Esophagus muscularis mucosa (tissue), 4 donors: ENCODE measurements at regions not wholly inside any gene's neighbourhood (a gene's known extent, or its start where the extent isn't known, plus 50 kb on each side); places are given as distances from the start of the nearest gene placed in this dataset.
"Not testable (repeated sequence)": the region's sequence is repeated elsewhere in the genome, so short reads cannot be mapped to it uniquely, and the experiment has no call there.

Experiments used
- DNase-seq: peaks from one replicate; pipeline ENCODE4 v3.0.0-alpha.2; 2017; ENCODE audit errors: extremely low spot score
- H3K27ac ChIP-seq, 4 donors: fragments of 200-600 bp; sonication (generic); replicated peaks in 1 of 4; 1 replicate in 3 of 4; 2 replicates in 1 of 4; pipeline ENCODE4 v1.5.1; 2016 to 2019; ENCODE audit warnings: mild to moderate bottlenecking in 1 of 4
- H3K27me3 ChIP-seq, 4 donors: fragments of 200-600 bp; sonication (generic); one replicate each; pipeline versions ENCODE4 v1.5.1 to v1.6.0; 2016 to 2019
- H3K36me3 ChIP-seq, 4 donors: fragments of 200-600 bp; sonication (generic); one replicate each; pipeline ENCODE4 v1.5.1; 2016 to 2019
- H3K4me1 ChIP-seq, 4 donors: fragments of 200-600 bp; sonication (generic); one replicate each; pipeline ENCODE4 v1.5.1; 2016 to 2019
- H3K4me3 ChIP-seq, 4 donors: fragments of 200-600 bp; sonication (generic); 1 replicate in 2 of 4; 2 replicates in 2 of 4; pipeline ENCODE4 v1.5.1; 2016 to 2019; ENCODE audit warnings: mild to moderate bottlenecking in 4 of 4, moderate library complexity in 1 of 4
- H3K9me3 ChIP-seq, 4 donors: fragments of 200-600 bp; sonication (generic); 1 replicate in 3 of 4; 2 replicates in 1 of 4; pipeline ENCODE4 v1.5.1; 2016 to 2019
- EP300 ChIP-seq: sonication (generic); formaldehyde crosslinking; IDR thresholded peaks from one replicate; pipeline ENCODE4 v1.6.1; 2017; ENCODE audit warnings: antibody characterized with exemption
- POLR2A ChIP-seq: fragments of 450-650 bp; IDR thresholded peaks from one replicate; pipeline ENCODE4 v1.6.1; 2017; ENCODE audit warnings: antibody characterized with exemption, moderate library complexity, mild to moderate bottlenecking, low read depth
- POLR2AphosphoS5 ChIP-seq, 2 donors: sonication (generic); formaldehyde crosslinking; IDR thresholded peaks; one replicate each; pipeline ENCODE4 v1.6.1; 2017; ENCODE audit warnings: antibody characterized with exemption in 2 of 2
- WGBS: methylation state at CpG from one replicate; pipeline ENCODE4 v1.1.5; 2018; 5-methylcytosine and 5-hydroxymethylcytosine counted together
- intact Hi-C: fragments of 100-400 bp; cut with DNase I; formaldehyde crosslinking; loops from one replicate; pipeline ENCODE4 v1.15.1; 2023
- TF ChIP-seq, protein P1 (sequence below), 3 experiments: fragments of 200-600 bp in 2 of 3; fragments of 450-650 bp in 1 of 3; sonication (generic) in 2 of 3; IDR thresholded peaks; one replicate each; pipeline ENCODE4 v1.5.1; 2017 to 2019; ENCODE audit warnings: antibody characterized with exemption in 3 of 3, mild to moderate bottlenecking in 2 of 3, moderate library complexity in 1 of 3

- Histone ChIP-seq H3K27me3 (no peaks in the 10 kb centered on the region), H3K9me3 (no peaks in the 10 kb centered on the region), H3K4me3 (no peak overlapping the region), H3K27ac (no peak overlapping the region), H3K4me1 (no peaks in the 10 kb centered on the region), H3K36me3 (no peaks in the 10 kb centered on the region)
- DNase-seq = no peak
- intact Hi-C loops = no loop called here
- no peak for TF ChIP-seq POLR2AphosphoS5 (IDR thresholded peaks at IDR 0.05)
- TF ChIP-seq EP300 = no peak
- TF ChIP-seq, protein P1, sequence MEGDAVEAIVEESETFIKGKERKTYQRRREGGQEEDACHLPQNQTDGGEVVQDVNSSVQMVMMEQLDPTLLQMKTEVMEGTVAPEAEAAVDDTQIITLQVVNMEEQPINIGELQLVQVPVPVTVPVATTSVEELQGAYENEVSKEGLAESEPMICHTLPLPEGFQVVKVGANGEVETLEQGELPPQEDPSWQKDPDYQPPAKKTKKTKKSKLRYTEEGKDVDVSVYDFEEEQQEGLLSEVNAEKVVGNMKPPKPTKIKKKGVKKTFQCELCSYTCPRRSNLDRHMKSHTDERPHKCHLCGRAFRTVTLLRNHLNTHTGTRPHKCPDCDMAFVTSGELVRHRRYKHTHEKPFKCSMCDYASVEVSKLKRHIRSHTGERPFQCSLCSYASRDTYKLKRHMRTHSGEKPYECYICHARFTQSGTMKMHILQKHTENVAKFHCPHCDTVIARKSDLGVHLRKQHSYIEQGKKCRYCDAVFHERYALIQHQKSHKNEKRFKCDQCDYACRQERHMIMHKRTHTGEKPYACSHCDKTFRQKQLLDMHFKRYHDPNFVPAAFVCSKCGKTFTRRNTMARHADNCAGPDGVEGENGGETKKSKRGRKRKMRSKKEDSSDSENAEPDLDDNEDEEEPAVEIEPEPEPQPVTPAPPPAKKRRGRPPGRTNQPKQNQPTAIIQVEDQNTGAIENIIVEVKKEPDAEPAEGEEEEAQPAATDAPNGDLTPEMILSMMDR (IDR thresholded peaks at IDR 0.05) = no peak
- TF ChIP-seq POLR2A = no peak
Observed at GRCh38 chr6:120384671-120385070, 949.6 kb downstream of the TBC1D32 start.

DNA sequence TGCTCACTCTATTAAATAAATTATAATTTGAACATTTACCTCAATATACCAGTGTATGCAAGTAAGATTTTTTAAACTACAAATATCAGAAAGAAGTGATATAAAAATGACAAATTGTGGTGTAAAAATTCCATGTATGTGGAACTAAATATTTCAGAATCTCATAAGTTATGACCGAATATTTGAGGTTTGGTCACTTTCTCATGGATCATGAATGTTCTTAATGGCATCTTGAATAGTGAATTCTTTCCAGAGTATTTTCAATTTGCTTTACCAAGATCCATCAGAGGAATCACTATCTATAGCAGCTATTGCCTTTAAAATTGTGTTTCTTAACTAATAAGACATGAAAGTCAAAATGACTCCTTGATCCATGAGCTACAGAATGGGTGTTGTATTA lies 950.6 kb downstream of the TBC1D32 start:
- Histone ChIP-seq H3K9me3 (no peaks in the 10 kb centered on the region), H3K27me3 (no peaks in the 10 kb centered on the region), H3K27ac (no peak overlapping the region), H3K4me3 (no peak overlapping the region), H3K4me1 (no peaks in the 10 kb centered on the region), H3K36me3 (no peaks in the 10 kb centered on the region)
- no peak for TF ChIP-seq EP300
- TF ChIP-seq POLR2A = no peak
- TF ChIP-seq, protein P1 (IDR thresholded peaks at IDR 0.05) = no peak
- no peak for TF ChIP-seq POLR2AphosphoS5 (IDR thresholded peaks at IDR 0.05)
- WGBS = 95% methylated on average over 1 of the region's 1 CpG
- intact Hi-C loops = no loop called here
- DNase-seq = no peak

- Histone ChIP-seq H3K36me3 (no peaks in the 10 kb centered on the region), H3K4me3 (no peak overlapping the region), H3K27ac (no peak overlapping the region), H3K9me3 (no peaks in the 10 kb centered on the region), H3K4me1 (no peaks in the 10 kb centered on the region), H3K27me3 (no peaks in the 10 kb centered on the region)
- intact Hi-C loops = no loop called here
- WGBS = 41% methylated on average over 3 of the region's 3 CpGs
- no peak for DNase-seq
- no peak for TF ChIP-seq POLR2A
- TF ChIP-seq, protein P1 (IDR thresholded peaks at IDR 0.05) = peak in 1 of 3 experiments; percentile 30
Observed at GRCh38 chr6:120378582-120379220, 955.6 kb downstream of the TBC1D32 start.

DNA sequence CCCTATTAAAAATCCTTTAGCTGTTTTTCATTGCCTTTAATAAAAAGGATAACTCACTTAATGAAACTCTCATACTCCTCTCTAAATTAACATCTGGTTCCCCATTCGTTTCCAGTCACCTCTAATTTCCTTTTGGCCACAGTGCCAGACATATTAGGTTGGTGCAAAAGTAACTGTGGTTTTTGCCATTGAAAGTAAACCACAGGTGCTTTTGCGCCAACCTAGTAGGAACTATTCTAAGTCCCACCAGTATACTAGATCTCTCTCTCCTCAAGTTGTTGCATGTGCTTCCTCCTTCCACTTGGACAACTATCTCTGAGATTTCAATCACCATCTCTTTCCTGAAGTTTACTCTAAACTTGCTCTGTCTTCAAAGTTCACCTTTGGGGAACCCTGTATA lies 961.1 kb downstream of the TBC1D32 start:
- Histone ChIP-seq H3K27me3 (no peaks in the 10 kb centered on the region), H3K9me3 (no peaks in the 10 kb centered on the region), H3K4me1 (no peaks in the 10 kb centered on the region), H3K4me3 (no peak overlapping the region), H3K36me3 (no peaks in the 10 kb centered on the region), H3K27ac (no peak overlapping the region)
- TF ChIP-seq POLR2A = no peak
- no peak for TF ChIP-seq EP300
- TF ChIP-seq, protein P1 (IDR thresholded peaks at IDR 0.05) = no peak
- no peak for TF ChIP-seq POLR2AphosphoS5 (IDR thresholded peaks at IDR 0.05)
- intact Hi-C loops = no loop called here
- WGBS = 71% methylated on average over 2 of the region's 2 CpGs
- no peak for DNase-seq

- Histone ChIP-seq H3K27ac (no peak overlapping the region), H3K36me3 (no peaks in the 10 kb centered on the region), H3K4me1 (no peaks in the 10 kb centered on the region), H3K9me3 (peaks cover 0 to 17% (median 10%) of the 10 kb centered on the region in 4 donors), H3K27me3 (no peaks in the 10 kb centered on the region), H3K4me3 (no peak overlapping the region)
- intact Hi-C loops = no loop called here
- TF ChIP-seq POLR2A (no peak), EP300 (no peak), POLR2AphosphoS5 (IDR thresholded peaks at IDR 0.05) (no peak)
- TF ChIP-seq, protein P1 (IDR thresholded peaks at IDR 0.05) = no peak
- DNase-seq = no peak
- WGBS = 80% methylated on average over 1 of the region's 6 CpGs
Observed at GRCh38 chr6:120363429-120363828, 970.9 kb downstream of the TBC1D32 start.

GRCh38 chr6:120358535-120358934 lies 975.7 kb downstream of the TBC1D32 start:
- 89% methylated on average over 4 of the region's 4 CpGs for WGBS
- intact Hi-C loops, H3K4me3 ChIP-seq, H3K27ac ChIP-seq, H3K27me3 ChIP-seq, DNase-seq, H3K36me3 ChIP-seq, H3K4me1 ChIP-seq: not testable (repeated sequence)
- peaks cover 0 to 19% (median 14%) of the 10 kb centered on the region in 4 donors for H3K9me3 ChIP-seq
